K562 (cell line): ENCODE measurements at regions not wholly inside any gene's neighbourhood (a gene's known extent, or its start where the extent isn't known, plus 50 kb on each side); places are given as distances from the start of the nearest gene placed in this dataset.

Experiments
- BRF2 ChIP-seq: IDR thresholded peaks from 3 replicates; pipeline ENCODE4 v1.6.1; 2011; ENCODE audit warnings: borderline replicate concordance, mild to moderate bottlenecking; ENCODE audit not compliant: insufficient read length, insufficient read depth
- CHAMP1 ChIP-seq: fragments of 450-650 bp; IDR thresholded peaks from 2 replicates; pipeline ENCODE4 v1.6.1; 2016; ENCODE audit warnings: mild to moderate bottlenecking
- EGR1 ChIP-seq: fragments of 450-650 bp; conservative IDR thresholded peaks from 2 replicates; pipeline ENCODE4 v1.6.1; 2017; ENCODE audit warnings: mild to moderate bottlenecking
- MCM5 ChIP-seq: fragments of 450-650 bp; IDR thresholded peaks from 2 replicates; pipeline ENCODE4 v1.6.1; 2016; ENCODE audit warnings: low read depth
- NCOA6 ChIP-seq: fragments of 450-650 bp; IDR thresholded peaks from 2 replicates; pipeline ENCODE4 v1.6.1; 2017; ENCODE audit warnings: mild to moderate bottlenecking
- PPARD ChIP-seq: fragments of 250-450 bp; sonication (Bioruptor Pico); IDR thresholded peaks from 2 replicates; pipeline ENCODE4 v1.8.0; 2022; ENCODE audit warnings: inconsistent platforms, mild to moderate bottlenecking, moderate library complexity
- SMC3 ChIP-seq: conservative IDR thresholded peaks from 2 replicates; pipeline ENCODE4 v1.6.1; 2011; ENCODE audit warnings: low read depth, low read length, improper control_type of control experiment; ENCODE audit not compliant: insufficient read depth
- SNRNP70 ChIP-seq: fragments of 200-400 bp; formaldehyde crosslinking; optimal IDR thresholded peaks from 2 replicates; pipeline ENCODE3; 2017; ENCODE audit warnings: low read depth, low read length
- TAL1 ChIP-seq: fragments of 450-650 bp; IDR thresholded peaks from 2 replicates; pipeline ENCODE4 v1.6.1; 2016; ENCODE audit warnings: mild to moderate bottlenecking
- TRIM28 ChIP-seq: fragments of 450-650 bp; IDR thresholded peaks from 2 replicates; pipeline ENCODE4 v1.6.1; 2017
- ZFP1 ChIP-seq: fragments of 450-650 bp; formaldehyde crosslinking; IDR thresholded peaks from 2 replicates; pipeline ENCODE4 v1.4.0; 2020; ENCODE audit warnings: mild to moderate bottlenecking, mixed read lengths
- ZNF311 ChIP-seq: fragments of 250-450 bp; sonication (Bioruptor Pico); IDR thresholded peaks from 2 replicates; pipeline ENCODE4 v1.4.0; 2020; ENCODE audit warnings: mild to moderate bottlenecking, moderate library complexity
- ZNF77 ChIP-seq: fragments of 250-450 bp; sonication (Bioruptor Pico); IDR thresholded peaks from 2 replicates; pipeline ENCODE4 v1.5.0; 2020

- no peak for TF ChIP-seq CHAMP1
- TF ChIP-seq NCOA6, result no peak
- no peak for TF ChIP-seq ZNF77
- TF ChIP-seq MCM5, result no peak
- TF ChIP-seq TAL1, result peak; percentile 46; the same call in 1 of the 2 replicates
- TF ChIP-seq EGR1, result peak; percentile 33
- TF ChIP-seq SMC3, result no peak
- TF ChIP-seq SNRNP70, result no peak
- TF ChIP-seq PPARD (CRISPR knock-in tag), result no peak
- TF ChIP-seq ZFP1 (CRISPR knock-in tag), result no peak
- no peak for TF ChIP-seq TRIM28
- TF ChIP-seq ZNF311 (CRISPR knock-in tag), result no peak
- no peak for TF ChIP-seq BRF2
These were observed 320.4 kb upstream of the CCL2 start (continued) for GRCh38 chr17:33934696-33935095.
